CD4-positive, alpha-beta T cell treated with Interleukin-17A for 1 hour (primary cell): ENCODE measurements at regions not wholly inside any gene's neighbourhood (a gene's known extent, or its start where the extent isn't known, plus 50 kb on each side); places are given as distances from the start of the nearest gene placed in this dataset.
"Not testable (repeated sequence)": the region's sequence is repeated elsewhere in the genome, so short reads cannot be mapped to it uniquely, and the experiment has no call there.

Source experiments
- DNase-seq: peaks from one replicate; pipeline ENCODE4 v3.0.0-alpha.2; 2020

GRCh38 chr4:149202117-149202516 lies 613.5 kb downstream of the IQCM start:
- no peak for DNase-seq

- no peak for DNase-seq
Observed at GRCh38 chr4:149199594-149199993, 616.0 kb downstream of the IQCM start.

DNA sequence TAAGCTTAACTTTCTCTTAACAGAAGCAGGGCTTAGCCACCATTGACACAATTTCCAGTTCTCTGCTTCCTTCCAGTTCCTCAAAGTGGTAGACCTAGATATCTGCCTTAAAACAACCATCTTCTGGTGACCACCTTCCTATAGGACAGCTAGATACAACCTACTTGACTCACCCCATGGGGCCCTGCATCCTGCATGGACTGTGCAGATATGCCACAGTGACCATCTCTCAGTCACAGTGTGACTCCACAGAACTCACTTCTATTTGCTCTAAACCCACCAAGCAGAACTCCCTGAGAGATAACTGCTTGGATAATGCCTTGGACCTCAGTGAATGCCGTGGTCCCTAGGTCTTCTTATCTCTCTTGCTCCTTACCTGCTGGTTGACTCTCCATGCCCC lies 621.6 kb downstream of the IQCM start:
- no peak for DNase-seq

DNA sequence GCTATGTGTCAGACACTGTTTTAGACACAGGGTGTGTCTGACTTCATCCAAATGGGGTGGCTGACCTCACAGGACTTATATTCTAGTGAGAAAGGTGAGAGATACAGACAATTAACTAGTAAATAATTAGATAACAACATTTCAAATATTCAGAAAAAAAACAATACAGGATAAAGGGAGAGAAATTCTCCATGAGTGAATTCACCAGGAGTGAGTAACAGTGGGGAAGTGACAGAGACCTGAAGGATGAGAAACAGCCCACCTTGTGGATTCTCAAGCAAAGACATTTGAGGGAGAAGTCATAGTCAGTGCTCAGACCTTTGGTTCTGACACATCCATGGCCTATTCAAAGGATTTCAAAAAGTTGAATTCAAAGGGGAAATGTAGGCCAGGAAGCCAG lies 627.9 kb downstream of the IQCM start:
- no peak for DNase-seq

- DNase-seq, result no peak
Observed at GRCh38 chr4:149183638-149184037, 632.0 kb downstream of the IQCM start.

- DNase-seq, result not testable (repeated sequence)
Observed at GRCh38 chr4:149181459-149181858, 634.2 kb downstream of the IQCM start.

DNA sequence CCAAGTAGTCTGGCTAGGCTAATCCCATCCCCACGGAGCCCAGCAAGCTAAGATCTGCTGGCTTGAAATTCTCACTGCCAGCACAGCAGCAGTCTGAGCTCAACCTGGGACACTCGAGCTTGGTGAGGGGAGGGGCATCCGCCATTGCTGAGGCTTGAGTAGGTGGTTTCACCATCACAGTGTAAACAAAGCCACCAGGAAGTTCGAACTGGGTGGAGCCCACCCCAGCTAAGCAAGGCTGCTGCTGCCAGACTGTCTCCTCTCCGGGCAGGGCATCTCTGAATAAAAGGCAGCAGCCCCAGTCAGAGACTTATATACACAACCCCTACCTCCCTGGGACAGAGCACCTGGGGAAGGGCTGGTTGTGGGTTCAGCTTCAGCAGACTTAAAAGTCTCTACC lies 639.6 kb downstream of the IQCM start:
- DNase-seq, result no peak

GRCh38 chr4:149175549-149175948 lies 640.1 kb downstream of the IQCM start:
- no peak for DNase-seq

DNA sequence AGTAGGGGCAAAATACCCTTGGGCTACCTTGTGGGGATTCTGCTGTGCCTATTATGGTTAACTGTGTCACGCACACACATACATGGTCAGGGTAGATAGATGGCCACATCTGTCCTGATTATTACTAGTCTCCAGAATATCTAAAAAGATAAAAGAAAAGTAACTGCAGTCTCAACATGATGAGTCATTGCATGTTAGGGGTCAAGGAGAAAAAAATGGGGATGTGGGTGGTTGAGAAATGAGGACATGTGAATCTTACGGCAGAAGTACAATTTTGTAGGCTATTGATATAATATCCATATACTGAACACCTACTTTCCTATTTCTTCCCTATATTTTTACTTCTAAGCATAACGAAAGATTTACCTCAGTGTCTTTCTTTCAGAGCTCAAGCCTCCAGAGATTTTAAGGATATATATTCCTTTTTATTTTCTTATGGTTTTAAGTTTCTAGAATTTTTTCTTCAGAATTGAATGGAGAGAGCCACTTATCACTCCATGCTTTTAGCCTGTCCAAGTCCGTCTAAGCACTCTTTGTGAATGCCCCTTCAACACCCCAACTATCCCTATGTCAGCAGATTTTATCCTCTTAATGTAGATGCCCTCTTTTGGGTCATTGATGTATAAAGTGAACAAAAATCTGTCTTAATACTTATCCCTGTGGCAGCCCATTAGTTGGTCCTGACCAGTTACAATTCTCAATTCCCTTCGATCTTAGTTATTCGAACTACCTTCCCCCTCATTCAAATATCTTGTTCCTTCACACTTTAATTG lies 642.2 kb downstream of the IQCM start:
- DNase-seq, result no peak

- no peak for DNase-seq
Observed at GRCh38 chr4:149168645-149169044, 647.0 kb downstream of the IQCM start.

DNA sequence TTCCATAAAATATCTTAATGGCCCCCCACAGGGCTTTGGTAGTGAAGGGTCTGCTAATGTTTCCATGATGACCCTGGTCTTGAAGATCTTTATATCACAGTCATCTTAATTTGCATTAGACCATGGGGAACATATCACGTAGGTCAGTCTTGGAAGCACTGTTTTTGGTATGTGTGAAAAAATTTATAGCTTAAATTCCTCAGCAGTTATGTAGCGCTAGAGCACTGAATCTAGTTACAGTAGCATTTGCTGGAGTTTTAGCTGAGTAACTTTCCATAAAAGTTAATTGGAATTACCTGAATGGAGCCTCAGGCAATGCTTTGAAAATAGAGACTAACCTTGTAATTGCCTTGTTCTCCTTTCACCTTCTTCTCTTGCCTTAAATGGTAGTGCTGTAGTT lies 648.8 kb downstream of the IQCM start:
- DNase-seq, result no peak

DNA sequence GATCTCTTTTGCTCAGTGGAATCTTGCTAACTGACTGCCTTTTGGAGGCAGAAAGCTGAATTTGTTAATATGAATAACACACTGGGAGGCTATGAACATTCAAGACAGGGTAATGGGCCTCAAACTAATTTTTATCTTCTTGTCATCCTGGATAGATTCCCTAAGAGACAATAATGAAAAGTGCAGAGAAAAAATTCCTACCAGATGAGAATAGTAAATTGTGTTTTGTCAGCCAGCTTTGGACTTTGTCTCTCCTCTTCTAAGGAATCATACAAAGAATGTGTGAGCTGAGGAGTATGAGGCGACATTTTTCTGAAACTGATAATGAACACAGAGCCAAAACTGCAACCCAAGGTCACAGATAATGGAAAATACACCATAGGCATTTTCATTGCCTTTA lies 649.3 kb downstream of the IQCM start:
- DNase-seq, result no peak

GRCh38 chr4:149164282-149164681 lies 651.4 kb downstream of the IQCM start:
- DNase-seq, result no peak

DNA sequence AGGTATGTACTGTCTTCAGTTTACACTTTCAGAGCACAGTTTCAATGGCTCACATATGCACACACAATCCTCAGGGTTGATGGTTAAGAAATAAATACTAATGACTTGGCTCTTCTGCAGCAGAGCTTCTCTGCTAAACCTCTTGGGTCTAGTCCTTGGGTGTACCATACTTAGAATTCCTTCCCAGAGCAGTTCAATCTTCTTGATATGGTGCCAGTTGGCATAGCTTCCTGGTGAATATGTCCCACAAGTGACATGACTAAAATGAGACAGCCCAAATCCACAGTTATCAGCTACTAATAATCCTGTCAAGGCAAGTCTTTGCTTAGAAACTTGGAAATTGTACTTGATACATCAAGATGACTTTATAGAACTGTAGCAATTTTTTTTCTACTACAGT lies 654.4 kb downstream of the IQCM start:
- DNase-seq, result no peak

GRCh38 chr4:149160370-149160769 lies 655.3 kb downstream of the IQCM start:
- no peak for DNase-seq

GRCh38 chr4:149158817-149159216 lies 656.8 kb downstream of the IQCM start:
- no peak for DNase-seq

DNA sequence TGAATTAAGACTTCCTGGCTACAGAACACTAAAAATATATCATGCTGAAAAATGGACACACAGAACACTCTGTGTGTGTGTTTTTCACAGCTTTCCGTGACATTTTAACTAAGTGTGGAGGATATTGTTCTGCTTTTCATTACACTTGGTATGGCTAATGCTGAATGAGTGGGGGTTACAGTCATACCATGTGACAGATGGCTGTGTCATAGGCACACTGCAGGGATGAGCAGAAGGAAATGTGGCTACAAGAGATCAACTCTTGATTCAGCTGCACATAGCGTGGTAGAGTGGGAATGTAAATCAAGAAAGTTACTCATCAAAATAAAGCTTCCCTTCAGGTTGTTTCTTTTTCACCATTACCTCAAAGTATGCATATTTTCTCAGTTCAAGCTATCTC lies 669.8 kb downstream of the IQCM start:
- no peak for DNase-seq

- no peak for DNase-seq
Observed at GRCh38 chr4:149144060-149144459, 671.6 kb downstream of the IQCM start.

- no peak for DNase-seq
Observed at GRCh38 chr4:149141391-149141790, 674.3 kb downstream of the IQCM start.

DNA sequence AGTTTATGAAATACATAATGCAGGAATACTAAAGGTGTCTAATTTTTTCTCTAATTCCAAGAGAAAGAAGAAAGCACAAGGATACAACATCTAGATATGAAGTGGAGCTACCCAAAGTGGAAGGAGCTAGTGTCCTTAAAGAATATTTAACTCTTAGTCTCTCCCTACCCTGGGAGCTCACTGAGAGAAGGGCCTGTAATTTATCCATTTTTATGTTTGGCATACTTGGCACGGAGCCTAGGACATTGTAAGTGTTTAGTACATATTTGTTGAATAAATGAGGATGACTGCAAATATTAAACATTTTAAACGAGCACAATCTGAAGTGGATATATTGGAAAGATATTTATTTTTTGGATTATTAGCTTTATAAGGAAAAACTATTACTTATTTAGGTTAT lies 674.8 kb downstream of the IQCM start:
- DNase-seq, result no peak

GRCh38 chr4:149136951-149137620 lies 678.6 kb downstream of the IQCM start:
- no peak for DNase-seq

DNA sequence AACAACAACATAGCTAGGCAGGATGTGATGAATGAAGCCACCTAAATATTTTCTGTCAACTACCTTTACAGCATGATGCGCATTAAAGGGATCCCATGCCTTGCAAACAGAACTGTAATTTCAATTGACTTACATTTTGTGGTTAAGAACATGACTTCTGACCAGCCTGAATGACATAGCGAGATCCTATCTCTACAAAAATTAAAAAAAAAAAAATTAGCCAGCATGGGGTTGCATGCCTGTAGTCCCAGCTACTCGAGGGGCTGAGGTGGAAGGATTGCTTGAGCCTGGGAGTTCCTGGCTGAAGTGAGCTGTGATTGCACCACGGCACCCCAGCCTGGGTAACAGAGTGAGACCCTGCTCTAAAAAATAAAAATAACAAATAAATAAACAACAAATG lies 680.6 kb downstream of the IQCM start:
- no peak for DNase-seq

- no peak for DNase-seq
Observed at GRCh38 chr4:149121023-149121404, 678.8 kb upstream of the NR3C2 start.

DNA sequence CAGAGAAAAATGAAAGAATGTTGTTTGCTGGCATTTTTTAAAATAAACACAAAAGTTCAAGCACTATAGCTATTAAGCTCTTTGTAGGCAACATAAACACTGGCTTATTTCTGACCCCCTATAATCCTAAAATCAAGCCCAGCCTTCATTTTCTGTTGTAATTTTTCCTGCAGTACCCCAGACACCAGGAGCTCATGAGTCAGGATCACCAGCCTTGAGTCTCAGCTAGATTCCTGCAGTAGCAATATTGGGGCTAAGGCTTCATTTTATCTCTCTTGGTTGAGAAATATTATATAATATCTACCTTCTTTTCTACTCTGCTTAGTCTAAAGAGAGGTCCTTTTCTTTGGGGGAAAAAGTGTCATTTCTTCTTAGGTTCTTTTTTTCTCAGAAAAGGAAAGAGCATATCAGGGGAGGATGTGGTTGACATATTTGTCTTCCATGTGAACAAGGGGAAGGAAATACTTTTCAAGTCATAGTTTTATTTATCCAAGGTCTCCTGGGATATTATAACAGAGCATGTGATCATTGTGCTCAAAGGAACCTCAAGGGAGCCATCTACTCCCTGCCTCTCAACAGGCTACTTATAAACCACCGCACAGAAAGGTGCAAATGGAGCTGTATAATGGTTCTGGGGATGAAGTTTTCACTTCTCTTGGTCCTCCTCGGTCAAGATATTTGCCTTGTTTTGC lies 678.3 kb upstream of the NR3C2 start:
- no peak for DNase-seq
